Lung (tissue), 11 donors: ENCODE measurements at regions not wholly inside any gene's neighbourhood (a gene's known extent, or its start where the extent isn't known, plus 50 kb on each side); places are given as distances from the start of the nearest gene placed in this dataset.

Source experiments
- ATAC-seq: fragments of 200-7000 bp; cut with Tn5 transposase; one replicate; pipeline ENCODE4 v1.9.1; 2020; ENCODE audit warnings: moderate number of reproducible peaks; ENCODE audit not compliant: insufficient read depth, low FRiP score
- DNase-seq, 3 donors: peaks; one replicate each; pipeline ENCODE4 v3.0.0-alpha.2; 2013 to 2017
- H3K27ac ChIP-seq, 2 donors: one replicate each; pipeline ENCODE4 v1.5.1; 2013; ENCODE audit warnings: mild to moderate bottlenecking in 2 of 2, moderate library complexity in 2 of 2, control low read depth in 1 of 2, inconsistent platforms in 1 of 2, low read depth in 1 of 2, low read length in 1 of 2
- H3K27me3 ChIP-seq, 3 donors: one replicate each; pipeline ENCODE4 v1.5.1; 2013; ENCODE audit warnings: low read length in 2 of 3; ENCODE audit not compliant: control insufficient read depth in 3 of 3, insufficient read depth in 3 of 3
- H3K36me3 ChIP-seq, 4 donors: one replicate each; pipeline ENCODE4 v1.5.1; 2013; ENCODE audit warnings: low read length in 4 of 4, mild to moderate bottlenecking in 1 of 4, moderate library complexity in 1 of 4; ENCODE audit not compliant: control insufficient read depth in 4 of 4, insufficient read depth in 4 of 4
- H3K4me1 ChIP-seq, 5 donors: one replicate each; pipeline ENCODE4 v1.5.1; 2013; ENCODE audit warnings: low read length in 5 of 5, mild to moderate bottlenecking in 2 of 5, moderate library complexity in 1 of 5; ENCODE audit not compliant: control insufficient read depth in 5 of 5, insufficient read depth in 5 of 5
- H3K4me3 ChIP-seq: one replicate; pipeline ENCODE4 v1.5.1; 2013; ENCODE audit warnings: mild to moderate bottlenecking, control low read depth, moderate library complexity
- H3K9ac ChIP-seq, 2 donors: one replicate each; pipeline ENCODE4 v1.5.1; 2013; ENCODE audit warnings: low read length in 2 of 2, control low read depth in 1 of 2; ENCODE audit not compliant: insufficient read depth in 1 of 2
- H3K9me3 ChIP-seq, 4 donors: one replicate each; pipeline ENCODE4 v1.5.1; 2013; ENCODE audit warnings: low read length in 3 of 4, mild to moderate bottlenecking in 1 of 4, moderate library complexity in 1 of 4; ENCODE audit not compliant: control insufficient read depth in 4 of 4, insufficient read depth in 3 of 4
- WGBS, 2 donors: extraction: QIAGEN DNeasy Blood & Tissue Kit; methylation state at CpG; one replicate each; pipeline ENCODE4 v1.1.7; 2013; 5-methylcytosine and 5-hydroxymethylcytosine counted together
- TF ChIP-seq, protein P1 (sequence below): IDR thresholded peaks from 2 replicates; pipeline ENCODE4 v1.5.1; 2012; ENCODE audit warnings: mild to moderate bottlenecking; ENCODE audit errors: control extremely low read depth, extremely low read depth
- donor health status: control.
- donor health status: control.
- donor health status: Bipolar disorder and iron deficiency.
- donor health status: healthy.
- donor health status: DM: yes; HTN: yes; CAD: no.

- ATAC-seq (no peak), DNase-seq (no peak)
- Histone ChIP-seq H3K9ac (no peak overlapping the region), H3K9me3 (no peaks in the 10 kb centered on the region), H3K27ac (no peak overlapping the region), H3K27me3 (no peaks in the 10 kb centered on the region), H3K4me3 (no peak overlapping the region), H3K4me1 (peaks cover 0 to 15% (median 0%) of the 10 kb centered on the region in 5 donors), H3K36me3 (no peaks in the 10 kb centered on the region)
- WGBS, 2 donors: 94 to 95% methylated on average over 4 of the region's 4 CpGs
- TF ChIP-seq, protein P1, sequence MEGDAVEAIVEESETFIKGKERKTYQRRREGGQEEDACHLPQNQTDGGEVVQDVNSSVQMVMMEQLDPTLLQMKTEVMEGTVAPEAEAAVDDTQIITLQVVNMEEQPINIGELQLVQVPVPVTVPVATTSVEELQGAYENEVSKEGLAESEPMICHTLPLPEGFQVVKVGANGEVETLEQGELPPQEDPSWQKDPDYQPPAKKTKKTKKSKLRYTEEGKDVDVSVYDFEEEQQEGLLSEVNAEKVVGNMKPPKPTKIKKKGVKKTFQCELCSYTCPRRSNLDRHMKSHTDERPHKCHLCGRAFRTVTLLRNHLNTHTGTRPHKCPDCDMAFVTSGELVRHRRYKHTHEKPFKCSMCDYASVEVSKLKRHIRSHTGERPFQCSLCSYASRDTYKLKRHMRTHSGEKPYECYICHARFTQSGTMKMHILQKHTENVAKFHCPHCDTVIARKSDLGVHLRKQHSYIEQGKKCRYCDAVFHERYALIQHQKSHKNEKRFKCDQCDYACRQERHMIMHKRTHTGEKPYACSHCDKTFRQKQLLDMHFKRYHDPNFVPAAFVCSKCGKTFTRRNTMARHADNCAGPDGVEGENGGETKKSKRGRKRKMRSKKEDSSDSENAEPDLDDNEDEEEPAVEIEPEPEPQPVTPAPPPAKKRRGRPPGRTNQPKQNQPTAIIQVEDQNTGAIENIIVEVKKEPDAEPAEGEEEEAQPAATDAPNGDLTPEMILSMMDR: no peak
Observed at GRCh38 chr22:19574247-19574646, 50.0 kb upstream of the CLDN5 start.

GRCh38 chr22:19576460-19577421, 52.5 kb upstream of the CLDN5 start:
- H3K27me3 ChIP-seq: no peaks in the 10 kb centered on the region
- H3K36me3 ChIP-seq: no peaks in the 10 kb centered on the region
- no peak overlapping the region for H3K9ac ChIP-seq
- H3K9me3 ChIP-seq: no peaks in the 10 kb centered on the region
- 40 to 42% methylated on average over 16 of the region's 16 CpGs for WGBS, 2 donors
- TF ChIP-seq, protein P1: no peak
- peaks cover 0 to 15% (median 0%) of the 10 kb centered on the region in 5 donors for H3K4me1 ChIP-seq
- DNase-seq (no peak), ATAC-seq (no peak)
- no peak overlapping the region for H3K4me3 ChIP-seq
- H3K27ac ChIP-seq: peak overlapping the region; percentile 39 to 48

- Histone ChIP-seq H3K4me1 (peaks cover 0 to 15% (median 0%) of the 10 kb centered on the region in 5 donors), H3K9me3 (no peaks in the 10 kb centered on the region), H3K9ac (no peak overlapping the region), H3K27me3 (no peaks in the 10 kb centered on the region), H3K27ac (peak overlapping the region; percentile 55 to 83), H3K4me3 (no peak overlapping the region), H3K36me3 (no peaks in the 10 kb centered on the region)
- DNase-seq (no peak), ATAC-seq (no peak)
- TF ChIP-seq, protein P1: no peak
- 70 to 80% methylated on average over 10 of the region's 10 CpGs for WGBS, 2 donors
Observed at GRCh38 chr22:19577422-19577966, 53.3 kb upstream of the CLDN5 start.
